Right lobe of liver (tissue), 4 donors: ENCODE measurements at regions not wholly inside any gene's neighbourhood (a gene's known extent, or its start where the extent isn't known, plus 50 kb on each side); places are given as distances from the start of the nearest gene placed in this dataset.

Experiments used
- CTCF ChIP-seq, 4 donors: fragments of 200-600 bp in 3 of 4; fragments of 450-650 bp in 1 of 4; IDR thresholded peaks; one replicate each; pipeline versions ENCODE4 v1.5.1 to v1.8.0; 2016 to 2022; ENCODE audit warnings: antibody characterized with exemption in 4 of 4, mild to moderate bottlenecking in 2 of 4
- POLR2A ChIP-seq: fragments of 450-650 bp; IDR thresholded peaks from one replicate; pipeline ENCODE4 v1.6.1; 2017; ENCODE audit warnings: antibody characterized with exemption, mild to moderate bottlenecking
- donor health status: DM: no; HTN: no; CAD: no.
- donor health status: DM: no; HTN: no; CAD: no.
- donor health status: DM: no; HTN: yes; CAD: no.

- TF ChIP-seq CTCF (IDR thresholded peaks at IDR 0.05) = peak in 2 of 4 donors; percentile 20 to 24
- TF ChIP-seq POLR2A = no peak
Measured at GRCh38 chr5:13624283-13625074, 320.0 kb downstream of the DNAH5 start.
